Central memory CD8-positive, alpha-beta T cell (primary cell): ENCODE measurements at regions not wholly inside any gene's neighbourhood (a gene's known extent, or its start where the extent isn't known, plus 50 kb on each side); places are given as distances from the start of the nearest gene placed in this dataset.
"Not testable (repeated sequence)": the region's sequence is repeated elsewhere in the genome, so short reads cannot be mapped to it uniquely, and the experiment has no call there.

Experiments used
- ATAC-seq: fragments of 150-1000 bp; cut with Tn5 transposase; replicated peaks from 2 replicates; pipeline ENCODE4 v1.10.0; 2022; ENCODE audit warnings: mild to moderate bottlenecking, moderate FRiP score, moderate number of reproducible peaks; ENCODE audit not compliant: poor library complexity, severe bottlenecking; ENCODE audit errors: extremely low read depth
- DNase-seq, 2 donors: peaks; one replicate each; pipeline ENCODE4 v3.0.0; 2021; ENCODE audit warnings: low spot score in 2 of 2
- H3K27ac Mint-ChIP-seq: one replicate; pipeline ENCODE4 v1.8.0; 2022; ENCODE audit warnings: low read depth, mild to moderate bottlenecking, moderate library complexity, mixed read lengths
- H3K27me3 Mint-ChIP-seq: one replicate; pipeline ENCODE4 v1.8.0; 2022; ENCODE audit warnings: mixed read lengths
- H3K36me3 Mint-ChIP-seq: one replicate; pipeline ENCODE4 v1.8.0; 2022; ENCODE audit warnings: mild to moderate bottlenecking, moderate library complexity, mixed read lengths; ENCODE audit not compliant: insufficient read depth
- H3K4me1 Mint-ChIP-seq: one replicate; pipeline ENCODE4 v1.8.0; 2022; ENCODE audit warnings: mixed read lengths
- H3K4me3 Mint-ChIP-seq: one replicate; pipeline ENCODE4 v1.8.0; 2022; ENCODE audit warnings: mild to moderate bottlenecking, moderate library complexity, mixed read lengths
- H3K9me3 Mint-ChIP-seq: one replicate; pipeline ENCODE4 v1.8.0; 2022; ENCODE audit warnings: mixed read lengths

DNA sequence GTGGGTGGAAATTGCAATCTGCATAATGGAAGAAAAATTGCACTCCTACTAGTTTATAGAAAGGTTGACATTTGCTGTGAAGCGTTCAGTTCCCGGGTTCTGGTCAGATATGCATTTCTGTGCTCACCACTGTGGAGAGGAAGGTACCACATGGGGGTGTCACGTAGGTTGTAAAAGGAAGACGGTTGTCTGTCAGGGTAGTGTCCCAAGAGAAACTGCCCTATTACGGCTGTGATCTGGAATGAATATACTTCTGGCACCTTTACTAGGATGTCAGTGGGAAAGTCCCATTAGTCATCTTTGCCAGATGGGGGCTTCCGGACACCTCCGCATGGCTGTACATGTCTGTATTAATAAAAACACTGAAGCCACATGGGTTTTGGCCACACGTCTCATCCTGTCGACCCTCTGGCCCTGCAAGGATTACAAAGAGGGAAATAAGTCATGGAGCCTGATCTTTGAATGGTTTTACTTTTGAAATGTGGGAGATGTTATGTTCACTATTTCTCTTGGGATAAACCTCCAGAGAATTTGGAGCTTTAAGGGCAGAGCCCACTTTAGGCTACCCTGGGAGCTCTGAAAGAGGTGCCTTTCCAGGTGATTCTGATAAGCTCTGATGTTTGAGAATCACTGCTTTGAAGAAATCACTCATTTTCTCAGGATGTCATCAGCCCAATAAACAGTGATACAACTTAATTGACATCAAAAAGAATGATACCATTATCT is 133.9 kb downstream of the AKAP11 start:
- ATAC-seq (peak; percentile 76), DNase-seq (no peak)
- no peaks in the 10 kb centered on the region for H3K36me3 Mint-ChIP-seq
- H3K9me3 Mint-ChIP-seq: no peaks in the 10 kb centered on the region
- no peaks in the 10 kb centered on the region for H3K27me3 Mint-ChIP-seq
- peak overlapping the region; percentile 44 for H3K4me3 Mint-ChIP-seq
- H3K27ac Mint-ChIP-seq: peak overlapping the region; percentile 53
- peaks cover 17% of the 10 kb centered on the region for H3K4me1 Mint-ChIP-seq

GRCh38 chr13:42409075-42409474 is 137.1 kb downstream of the AKAP11 start:
- no peaks in the 10 kb centered on the region for H3K27me3 Mint-ChIP-seq
- H3K36me3 Mint-ChIP-seq: no peaks in the 10 kb centered on the region
- no peak for DNase-seq
- ATAC-seq: no peak
- no peaks in the 10 kb centered on the region for H3K9me3 Mint-ChIP-seq
- H3K4me3 Mint-ChIP-seq: no peak overlapping the region
- no peak overlapping the region for H3K27ac Mint-ChIP-seq
- peaks cover 17% of the 10 kb centered on the region for H3K4me1 Mint-ChIP-seq

DNA sequence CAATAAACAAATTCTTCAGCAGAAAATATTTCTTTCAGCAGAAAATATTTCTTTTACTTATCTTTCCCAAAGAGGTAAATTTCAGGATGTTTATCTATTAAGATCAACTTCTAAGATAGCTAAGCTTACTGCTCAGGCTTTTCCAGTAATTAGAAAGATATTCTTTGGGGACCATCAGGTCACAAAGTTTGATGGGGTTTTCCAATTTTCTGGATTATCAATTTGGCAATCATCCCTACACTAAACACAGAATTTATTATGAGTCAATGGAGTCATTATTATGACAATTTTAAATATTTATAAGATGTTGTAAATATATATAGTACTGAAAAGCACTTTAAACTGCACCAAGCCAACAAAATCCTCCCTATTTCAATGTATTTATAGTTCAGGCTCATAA is 137.6 kb downstream of the AKAP11 start:
- H3K27me3 Mint-ChIP-seq: no peaks in the 10 kb centered on the region

DNA sequence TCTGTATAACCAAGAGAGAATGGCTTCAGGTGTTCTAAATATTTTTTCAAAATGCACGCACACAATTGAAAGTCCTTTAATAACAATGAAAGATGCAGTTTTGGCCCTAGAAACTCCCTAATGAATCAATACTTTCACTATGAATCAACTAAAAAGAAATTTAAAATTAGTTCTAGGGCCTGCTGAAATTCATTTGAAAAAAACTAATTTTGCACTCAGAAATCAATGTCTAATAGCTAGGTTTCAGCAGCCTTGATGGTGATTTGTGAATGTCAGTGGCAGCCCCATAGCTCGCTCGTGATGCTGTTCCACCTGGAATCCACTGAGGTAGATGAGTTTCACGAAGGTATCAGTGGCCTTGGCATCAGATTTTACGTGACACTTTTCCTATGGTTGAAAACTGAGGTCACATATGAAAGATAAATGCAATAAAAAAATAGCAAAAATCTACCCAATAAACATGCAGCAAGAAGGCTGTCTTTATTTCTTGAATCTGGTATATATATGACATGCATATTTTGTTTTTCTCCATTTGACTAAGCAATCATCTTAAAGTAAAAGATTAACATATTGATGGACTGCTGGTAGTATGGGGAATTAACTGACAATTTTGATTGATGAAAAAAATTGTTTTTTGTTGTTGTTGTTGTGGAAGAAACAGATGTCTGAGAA is 141.0 kb downstream of the AKAP11 start:
- Mint-ChIP-seq H3K4me1 (no peaks in the 10 kb centered on the region), H3K36me3 (no peaks in the 10 kb centered on the region), H3K9me3 (no peaks in the 10 kb centered on the region), H3K27me3 (no peaks in the 10 kb centered on the region), H3K4me3 (no peak overlapping the region), H3K27ac (no peak overlapping the region)
- DNase-seq: no peak
- no peak for ATAC-seq

More for the DNA sequence above, 137.6 kb downstream of the AKAP11 start:
- Mint-ChIP-seq H3K4me3 (no peak overlapping the region), H3K36me3 (no peaks in the 10 kb centered on the region), H3K4me1 (peaks cover 17% of the 10 kb centered on the region), H3K9me3 (no peaks in the 10 kb centered on the region), H3K27ac (no peak overlapping the region)
- no peak for DNase-seq
- no peak for ATAC-seq

DNA sequence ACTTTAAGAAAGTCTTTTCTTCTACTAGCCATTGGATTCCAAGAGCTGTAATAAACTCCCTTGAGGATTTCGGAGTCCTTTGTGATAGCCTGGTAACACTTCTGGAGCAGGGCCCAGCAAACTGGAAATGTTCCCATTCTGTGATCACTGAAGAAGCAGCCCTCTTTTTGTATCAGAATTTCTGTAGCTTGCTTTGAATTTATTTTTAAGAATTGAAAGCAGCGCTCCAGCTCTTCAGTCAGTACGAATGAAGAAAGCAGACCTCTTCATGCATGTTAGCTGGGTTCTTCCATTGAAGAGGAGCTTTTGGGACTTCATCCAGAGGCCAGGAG is 141.5 kb downstream of the AKAP11 start:
- Mint-ChIP-seq H3K27ac (no peak overlapping the region), H3K4me1 (no peaks in the 10 kb centered on the region), H3K36me3 (no peaks in the 10 kb centered on the region), H3K9me3 (no peaks in the 10 kb centered on the region), H3K4me3 (no peak overlapping the region), H3K27me3 (no peaks in the 10 kb centered on the region)
- ATAC-seq: no peak
- DNase-seq: no peak

GRCh38 chr13:42417626-42418025 is 145.7 kb downstream of the AKAP11 start:
- ATAC-seq (no peak), DNase-seq (no peak)
- H3K36me3 Mint-ChIP-seq: peaks cover 3% of the 10 kb centered on the region
- no peaks in the 10 kb centered on the region for H3K9me3 Mint-ChIP-seq
- no peak overlapping the region for H3K4me3 Mint-ChIP-seq
- no peaks in the 10 kb centered on the region for H3K4me1 Mint-ChIP-seq
- peak overlapping the region; percentile 38 for H3K27ac Mint-ChIP-seq
- no peaks in the 10 kb centered on the region for H3K27me3 Mint-ChIP-seq

GRCh38 chr13:42418184-42418583 is 146.2 kb downstream of the AKAP11 start:
- ATAC-seq: no peak

GRCh38 chr13:42420304-42420703 is 148.4 kb downstream of the AKAP11 start:
- no peak overlapping the region for H3K4me3 Mint-ChIP-seq
- H3K27me3 Mint-ChIP-seq: peaks cover 9% of the 10 kb centered on the region
- ATAC-seq (no peak), DNase-seq (no peak)
- no peak overlapping the region for H3K27ac Mint-ChIP-seq
- H3K4me1 Mint-ChIP-seq: no peaks in the 10 kb centered on the region
- peaks cover 3% of the 10 kb centered on the region for H3K36me3 Mint-ChIP-seq
- no peaks in the 10 kb centered on the region for H3K9me3 Mint-ChIP-seq

More at GRCh38 chr13:42418184-42418583, 146.2 kb downstream of the AKAP11 start:
- Mint-ChIP-seq H3K36me3 (peaks cover 3% of the 10 kb centered on the region), H3K4me1 (no peaks in the 10 kb centered on the region), H3K4me3 (no peak overlapping the region), H3K27me3 (peaks cover under 1% of the 10 kb centered on the region), H3K9me3 (no peaks in the 10 kb centered on the region), H3K27ac (peak overlapping the region; percentile 38)
- no peak for DNase-seq

DNA sequence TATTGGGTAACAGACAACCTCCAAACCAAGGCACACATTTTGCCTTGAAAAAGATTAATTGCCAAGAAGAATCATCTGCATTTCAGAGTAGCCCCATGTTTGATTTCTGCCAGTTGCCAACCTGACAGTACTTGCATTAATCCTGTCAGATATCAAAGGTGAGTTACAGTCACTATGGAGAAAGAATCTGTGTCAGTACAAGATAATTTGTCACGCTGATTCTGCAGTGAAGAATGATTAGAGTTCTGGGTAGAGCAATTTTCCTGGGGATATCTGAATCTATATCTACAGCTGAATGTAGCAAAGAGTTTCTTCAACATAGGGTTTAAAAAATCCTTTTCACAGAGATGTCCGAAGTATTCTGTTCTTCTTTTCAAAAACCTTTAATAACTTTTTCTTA is 150.7 kb downstream of the AKAP11 start:
- Mint-ChIP-seq H3K9me3 (no peaks in the 10 kb centered on the region), H3K27me3 (peaks cover 9% of the 10 kb centered on the region), H3K27ac (no peak overlapping the region), H3K36me3 (peaks cover 3% of the 10 kb centered on the region), H3K4me3 (no peak overlapping the region), H3K4me1 (no peaks in the 10 kb centered on the region)
- DNase-seq: no peak
- no peak for ATAC-seq

GRCh38 chr13:42424182-42424581 is 149.8 kb upstream of the TNFSF11 start:
- Mint-ChIP-seq H3K4me3 (no peak overlapping the region), H3K27ac (no peak overlapping the region), H3K4me1 (no peaks in the 10 kb centered on the region), H3K36me3 (peaks cover 2% of the 10 kb centered on the region), H3K9me3 (no peaks in the 10 kb centered on the region), H3K27me3 (peaks cover 9% of the 10 kb centered on the region)
- no peak for ATAC-seq
- DNase-seq: no peak

DNA sequence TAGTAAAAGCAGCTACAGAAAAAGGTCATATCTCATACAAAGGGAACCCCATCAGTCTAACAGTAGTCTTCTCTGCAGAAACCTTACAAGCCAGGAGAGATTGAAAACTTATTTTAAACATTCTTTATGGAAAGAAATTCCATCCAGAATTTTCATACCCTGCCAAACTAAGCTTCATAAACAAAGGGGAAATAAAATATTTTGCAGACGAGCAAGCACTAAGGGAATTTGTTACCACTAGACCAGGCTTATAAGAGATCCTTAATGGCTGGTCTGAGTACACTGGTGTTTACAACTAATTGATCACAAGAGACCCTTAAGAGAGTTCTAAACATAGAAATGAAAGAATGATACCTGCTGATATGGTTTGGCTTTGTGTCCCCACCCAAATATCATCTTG is 128.6 kb upstream of the TNFSF11 start:
- Mint-ChIP-seq H3K36me3 (no peaks in the 10 kb centered on the region), H3K4me3 (no peak overlapping the region), H3K9me3 (peaks cover 8% of the 10 kb centered on the region), H3K4me1 (no peaks in the 10 kb centered on the region), H3K27me3 (no peaks in the 10 kb centered on the region), H3K27ac (no peak overlapping the region)
- ATAC-seq (no peak), DNase-seq (no peak)

GRCh38 chr13:42446597-42446996 is 127.4 kb upstream of the TNFSF11 start:
- H3K36me3 Mint-ChIP-seq, H3K9me3 Mint-ChIP-seq, H3K4me1 Mint-ChIP-seq, H3K27me3 Mint-ChIP-seq, ATAC-seq, DNase-seq, H3K27ac Mint-ChIP-seq, H3K4me3 Mint-ChIP-seq: not testable (repeated sequence)

GRCh38 chr13:42453091-42453645 is 120.8 kb upstream of the TNFSF11 start:
- DNase-seq (no peak), ATAC-seq (no peak)
- Mint-ChIP-seq H3K4me1 (no peaks in the 10 kb centered on the region), H3K36me3 (no peaks in the 10 kb centered on the region), H3K9me3 (no peaks in the 10 kb centered on the region), H3K27me3 (no peaks in the 10 kb centered on the region), H3K27ac (no peak overlapping the region), H3K4me3 (no peak overlapping the region)
